Osteocyte (in vitro differentiated cells): ENCODE measurements at regions not wholly inside any gene's neighbourhood (a gene's known extent, or its start where the extent isn't known, plus 50 kb on each side); places are given as distances from the start of the nearest gene placed in this dataset.
A peak's percentile ranks its signal among the peaks of the same experiment; 100 is the strongest.

Experiments used
- DNase-seq: peaks from one replicate; pipeline ENCODE4 v3.0.0; 2021; ENCODE audit warnings: mixed read lengths; ENCODE audit not compliant: unreplicated experiment; ENCODE audit errors: extremely low spot score
- H3K27ac Mint-ChIP-seq: one replicate; pipeline ENCODE4 v1.8.0; 2021; ENCODE audit warnings: mild to moderate bottlenecking, mixed read lengths; ENCODE audit not compliant: unreplicated experiment
- H3K27me3 Mint-ChIP-seq: one replicate; pipeline ENCODE4 v1.8.0; 2021; ENCODE audit warnings: mixed read lengths; ENCODE audit not compliant: unreplicated experiment
- H3K36me3 Mint-ChIP-seq: one replicate; pipeline ENCODE4 v1.8.0; 2021; ENCODE audit warnings: mixed read lengths; ENCODE audit not compliant: unreplicated experiment
- H3K4me1 Mint-ChIP-seq: one replicate; pipeline ENCODE4 v1.8.0; 2021; ENCODE audit warnings: mixed read lengths; ENCODE audit not compliant: unreplicated experiment
- H3K4me3 Mint-ChIP-seq: one replicate; pipeline ENCODE4 v1.8.0; 2021; ENCODE audit warnings: mild to moderate bottlenecking, moderate library complexity, mixed read lengths; ENCODE audit not compliant: unreplicated experiment
- H3K9me3 Mint-ChIP-seq: one replicate; pipeline ENCODE4 v1.8.0; 2021; ENCODE audit warnings: mixed read lengths; ENCODE audit not compliant: unreplicated experiment
- CTCF ChIP-seq: fragments of 200-600 bp; sonication (generic); IDR thresholded peaks from 2 replicates; pipeline ENCODE4 v1.5.0; 2021; ENCODE audit warnings: antibody characterized with exemption, mild to moderate bottlenecking, moderate library complexity

- Mint-ChIP-seq H3K4me1 (peaks cover 27% of the 10 kb centered on the region), H3K36me3 (no peaks in the 10 kb centered on the region), H3K9me3 (no peaks in the 10 kb centered on the region), H3K27me3 (peaks cover 3% of the 10 kb centered on the region), H3K27ac (peak overlapping the region; percentile 83), H3K4me3 (peak overlapping the region; percentile 64)
- peak; percentile 88 for DNase-seq
- TF ChIP-seq CTCF = no peak
These were observed 232.5 kb downstream of the SKIDA1 start for GRCh38 chr10:21292763-21293517.

- H3K27me3 Mint-ChIP-seq = no peaks in the 10 kb centered on the region
- no peak for DNase-seq
- peaks cover 29% of the 10 kb centered on the region for H3K4me1 Mint-ChIP-seq
- H3K27ac Mint-ChIP-seq = no peak overlapping the region
- H3K4me3 Mint-ChIP-seq = no peak overlapping the region
- H3K9me3 Mint-ChIP-seq = peaks cover 4% of the 10 kb centered on the region
- no peaks in the 10 kb centered on the region for H3K36me3 Mint-ChIP-seq
- no peak for TF ChIP-seq CTCF
These were observed 234.9 kb downstream of the SKIDA1 start for GRCh38 chr10:21290499-21291160.

GRCh38 chr10:21289961-21290360 is 235.5 kb downstream of the SKIDA1 start:
- no peak for TF ChIP-seq CTCF
- H3K36me3 Mint-ChIP-seq = no peaks in the 10 kb centered on the region

GRCh38 chr10:21289271-21289670 is 236.2 kb downstream of the SKIDA1 start:
- H3K36me3 Mint-ChIP-seq = no peaks in the 10 kb centered on the region
- H3K4me3 Mint-ChIP-seq = no peak overlapping the region
- H3K9me3 Mint-ChIP-seq = peaks cover 4% of the 10 kb centered on the region
- TF ChIP-seq CTCF = no peak
- peaks cover 29% of the 10 kb centered on the region for H3K4me1 Mint-ChIP-seq
- H3K27me3 Mint-ChIP-seq = no peaks in the 10 kb centered on the region
- DNase-seq = no peak
- no peak overlapping the region for H3K27ac Mint-ChIP-seq

More at GRCh38 chr10:21289961-21290360, 235.5 kb downstream of the SKIDA1 start:
- peaks cover 4% of the 10 kb centered on the region for H3K9me3 Mint-ChIP-seq
- no peak overlapping the region for H3K4me3 Mint-ChIP-seq
- peaks cover 29% of the 10 kb centered on the region for H3K4me1 Mint-ChIP-seq
- H3K27me3 Mint-ChIP-seq = no peaks in the 10 kb centered on the region
- H3K27ac Mint-ChIP-seq = no peak overlapping the region
- no peak for DNase-seq

GRCh38 chr10:21285742-21286331 is 239.6 kb downstream of the SKIDA1 start:
- H3K4me3 Mint-ChIP-seq = no peak overlapping the region
- H3K27me3 Mint-ChIP-seq = no peaks in the 10 kb centered on the region
- no peak overlapping the region for H3K27ac Mint-ChIP-seq
- H3K36me3 Mint-ChIP-seq = no peaks in the 10 kb centered on the region
- TF ChIP-seq CTCF = no peak
- no peak for DNase-seq
- H3K4me1 Mint-ChIP-seq = peaks cover 4% of the 10 kb centered on the region
- peaks cover 4% of the 10 kb centered on the region for H3K9me3 Mint-ChIP-seq
